Natural killer cell (primary cell): ENCODE measurements at regions not wholly inside any gene's neighbourhood (a gene's known extent, or its start where the extent isn't known, plus 50 kb on each side); places are given as distances from the start of the nearest gene placed in this dataset.

ENCODE experiments used
- ATAC-seq, 3 donors: fragments of 150-1000 bp in 2 of 3; fragments of 200-7000 bp in 1 of 3; cut with Tn5 transposase; 1 replicate in 1 of 3; 2 replicates in 2 of 3; pipeline ENCODE4 v1.10.0; 2021; ENCODE audit warnings: mild to moderate bottlenecking in 2 of 3, moderate library complexity in 2 of 3
- DNase-seq, 2 donors: peaks; one replicate each; pipeline versions ENCODE4 v3.0.0 to v3.0.0-alpha.2; 2013 to 2021; ENCODE audit warnings: mixed read lengths in 1 of 2
- H3K27ac ChIP-seq: one replicate; pipeline ENCODE4 v1.5.1; 2013; ENCODE audit warnings: mild to moderate bottlenecking, low read length
- H3K27me3 ChIP-seq: one replicate; pipeline ENCODE4 v1.6.1; 2013; ENCODE audit warnings: low read length; ENCODE audit not compliant: control insufficient read depth, insufficient read depth
- H3K36me3 ChIP-seq: one replicate; pipeline ENCODE4 v1.6.1; 2013; ENCODE audit warnings: low read length; ENCODE audit not compliant: control insufficient read depth, insufficient read depth
- H3K4me1 ChIP-seq: one replicate; pipeline ENCODE4 v1.6.1; 2013; ENCODE audit warnings: low read length; ENCODE audit not compliant: control insufficient read depth, insufficient read depth
- H3K4me3 ChIP-seq: one replicate; pipeline ENCODE4 v1.5.1; 2013; ENCODE audit warnings: low read length
- H3K9me3 ChIP-seq: one replicate; pipeline ENCODE4 v1.6.1; 2013; ENCODE audit warnings: low read length; ENCODE audit not compliant: control insufficient read depth, insufficient read depth
- H3K27ac Mint-ChIP-seq, 2 donors: one replicate each; pipeline ENCODE4 v1.8.0; 2022; ENCODE audit warnings: mild to moderate bottlenecking in 2 of 2, mixed read lengths in 2 of 2, moderate library complexity in 1 of 2
- H3K27me3 Mint-ChIP-seq, 2 donors: one replicate each; pipeline ENCODE4 v1.8.0; 2022; ENCODE audit warnings: low read depth in 2 of 2, mixed read lengths in 2 of 2
- H3K36me3 Mint-ChIP-seq: one replicate; pipeline ENCODE4 v1.8.0; 2022; ENCODE audit warnings: mixed read lengths
- H3K4me1 Mint-ChIP-seq, 2 donors: one replicate each; pipeline ENCODE4 v1.8.0; 2022; ENCODE audit warnings: mixed read lengths in 2 of 2
- H3K4me3 Mint-ChIP-seq: one replicate; pipeline ENCODE4 v1.8.0; 2022; ENCODE audit warnings: mild to moderate bottlenecking, moderate library complexity, mixed read lengths
- H3K9me3 Mint-ChIP-seq, 2 donors: one replicate each; pipeline ENCODE4 v1.8.0; 2022; ENCODE audit warnings: mixed read lengths in 2 of 2
- CTCF ChIP-seq: fragments of 200-600 bp; IDR thresholded peaks from one replicate; pipeline ENCODE4 v1.8.0; 2022; ENCODE audit warnings: antibody characterized with exemption
- WGBS: methylation state at CpG from one replicate; pipeline ENCODE4 v1.1.7; 2013; ENCODE audit warnings: missing lambda C conversion rate; ENCODE audit not compliant: insufficient coverage; 5-methylcytosine and 5-hydroxymethylcytosine counted together
- intact Hi-C: fragments of 100-400 bp; cut with micrococcal nuclease; formaldehyde crosslinking; loops from one replicate; pipeline ENCODE4 v1.14.2; 2022

DNA sequence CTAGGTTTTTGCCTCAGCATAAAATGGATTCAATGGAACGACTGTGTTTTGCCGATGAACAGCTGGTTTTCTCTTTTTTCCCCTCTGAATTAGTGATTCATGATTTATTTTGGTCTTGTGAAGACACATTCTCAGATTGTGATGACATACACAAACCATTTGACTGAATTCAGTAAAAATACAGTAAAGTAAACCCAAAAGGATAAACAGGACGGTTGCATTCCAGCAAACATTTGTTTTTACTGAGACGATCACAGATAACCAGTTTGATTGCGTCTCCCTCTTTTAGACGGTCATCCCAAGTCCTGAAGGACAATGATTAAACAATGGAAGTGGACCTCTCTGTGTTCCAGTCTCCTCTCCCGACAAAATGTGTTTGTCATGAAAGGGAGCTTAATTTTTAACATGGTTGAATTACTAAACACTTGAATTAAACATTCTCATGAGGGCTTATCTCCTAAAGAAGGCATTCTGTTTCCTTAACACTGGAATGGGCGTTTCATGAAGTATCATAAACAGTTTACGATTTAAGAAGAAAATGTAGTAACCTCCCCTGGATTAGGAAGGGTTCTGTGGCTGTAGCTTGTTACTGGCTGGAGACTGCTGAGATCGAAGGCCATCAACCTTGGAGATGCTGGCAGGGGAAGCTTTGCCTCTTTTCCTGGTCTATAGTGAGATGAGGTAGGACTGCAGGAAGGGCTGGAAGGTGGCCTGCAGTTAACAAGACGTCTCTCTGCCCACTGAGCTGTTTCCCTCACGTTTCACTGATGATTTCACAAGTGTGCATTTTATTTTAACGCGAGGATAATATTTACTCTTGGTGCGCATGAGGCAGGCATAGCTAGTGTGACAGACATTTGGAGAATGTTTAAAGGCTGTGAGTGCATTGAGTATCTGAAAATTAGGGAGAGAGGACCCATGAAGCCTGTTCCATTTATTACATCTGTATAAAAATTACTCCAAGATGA lies 457.9 kb downstream of the FGF9 start:
- H3K36me3 Mint-ChIP-seq = no peaks in the 10 kb centered on the region
- H3K4me3 ChIP-seq = no peak overlapping the region
- H3K27me3 ChIP-seq = no peaks in the 10 kb centered on the region
- no peak overlapping the region for H3K27ac Mint-ChIP-seq
- ATAC-seq (no peak), DNase-seq (no peak)
- intact Hi-C loops = no loop called here
- WGBS = 94% methylated on average over 14 of the region's 15 CpGs
- TF ChIP-seq CTCF = no peak
- no peak overlapping the region for H3K4me3 Mint-ChIP-seq
- H3K4me1 Mint-ChIP-seq = peaks cover 17 to 22% of the 10 kb centered on the region in 2 donors
- H3K36me3 ChIP-seq = no peaks in the 10 kb centered on the region
- H3K27ac ChIP-seq = no peak overlapping the region
- peaks cover 5% of the 10 kb centered on the region for H3K9me3 ChIP-seq
- H3K27me3 Mint-ChIP-seq = peaks cover 0 to 7% of the 10 kb centered on the region in 2 donors
- H3K4me1 ChIP-seq = peaks cover 8% of the 10 kb centered on the region
- peaks cover 0 to 2% of the 10 kb centered on the region in 2 donors for H3K9me3 Mint-ChIP-seq

- TF ChIP-seq CTCF = no peak
- Histone ChIP-seq H3K4me3 (no peak overlapping the region), H3K9me3 (peaks cover 5% of the 10 kb centered on the region), H3K27ac (no peak overlapping the region), H3K36me3 (no peaks in the 10 kb centered on the region), H3K27me3 (no peaks in the 10 kb centered on the region), H3K4me1 (peaks cover 8% of the 10 kb centered on the region)
- Mint-ChIP-seq H3K9me3 (peaks cover 0 to 2% of the 10 kb centered on the region in 2 donors), H3K4me3 (no peak overlapping the region), H3K27me3 (peaks cover 0 to 5% of the 10 kb centered on the region in 2 donors), H3K36me3 (no peaks in the 10 kb centered on the region), H3K4me1 (peaks cover 17 to 22% of the 10 kb centered on the region in 2 donors), H3K27ac (no peak overlapping the region)
- intact Hi-C loops = no loop called here
- DNase-seq (no peak), ATAC-seq (no peak)
- WGBS = no CpG with 5 or more reads among the region's 1 CpG
Observed at GRCh38 chr13:22130254-22130653, 459.4 kb downstream of the FGF9 start.

DNA sequence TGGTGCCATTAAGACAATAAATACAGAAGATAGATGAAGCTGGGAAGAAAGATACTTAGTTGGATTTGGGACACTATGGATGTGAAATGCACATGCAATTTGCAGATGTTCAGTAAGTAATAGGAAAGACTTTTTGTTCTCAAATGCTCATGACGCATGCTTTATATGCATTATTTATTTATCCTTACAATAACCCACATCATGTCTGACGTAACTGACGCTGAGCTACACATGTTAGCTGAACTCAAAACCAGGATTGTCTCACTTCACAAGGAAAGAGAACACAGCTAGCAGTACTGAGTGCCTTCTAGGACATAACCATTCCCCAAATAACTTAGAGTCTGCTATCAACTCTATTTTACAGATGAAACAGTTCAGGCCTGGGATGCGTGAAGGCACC lies 463.4 kb downstream of the FGF9 start:
- no peak overlapping the region for H3K4me3 ChIP-seq
- peaks cover 4% of the 10 kb centered on the region for H3K9me3 ChIP-seq
- intact Hi-C loops = no loop called here
- Mint-ChIP-seq H3K27ac (no peak overlapping the region), H3K4me3 (no peak overlapping the region), H3K27me3 (peaks cover 0 to 7% of the 10 kb centered on the region in 2 donors), H3K9me3 (peaks cover 0 to 2% of the 10 kb centered on the region in 2 donors), H3K4me1 (peaks cover 2 to 5% of the 10 kb centered on the region in 2 donors), H3K36me3 (no peaks in the 10 kb centered on the region)
- no peaks in the 10 kb centered on the region for H3K4me1 ChIP-seq
- H3K27me3 ChIP-seq = no peaks in the 10 kb centered on the region
- no peak overlapping the region for H3K27ac ChIP-seq
- 96% methylated on average over 4 of the region's 4 CpGs for WGBS
- no peaks in the 10 kb centered on the region for H3K36me3 ChIP-seq
- DNase-seq (no peak), ATAC-seq (no peak)
- no peak for TF ChIP-seq CTCF
